K562 (cell line): ENCODE measurements at regions not wholly inside any gene's neighbourhood (a gene's known extent, or its start where the extent isn't known, plus 50 kb on each side); places are given as distances from the start of the nearest gene placed in this dataset.

Experiments
- ATAC-seq: fragments of 200-7000 bp; cut with Tn5 transposase; 3 replicates; pipeline ENCODE4 v1.9.1; 2020; ENCODE audit warnings: moderate library complexity
- BruUV-seq: library from RNA; stranded (reverse); fragments of 400-500 nt; replicated peaks from 2 replicates; lab custom pipeline; 2021; lab: Mats Ljungman, UMichigan
- CTCF ChIA-PET: fragments of 300-600 bp; formaldehyde crosslinking; extraction: SDS; loops from one replicate; lab custom pipeline; 2021; ENCODE audit warnings: low intra/inter-chr PET ratio; lab: Yijun Ruan, JAX
- POLR2A ChIA-PET: fragments of 300-600, 350-650 bp; sonication (Branson Sonifier 250); formaldehyde crosslinking; extraction: SDS; loops from one replicate; lab custom pipeline; 2021; ENCODE audit warnings: antibody characterized with exemption, inconsistent platforms; lab: Yijun Ruan, JAX
- DNase-seq, 4 experiments: peaks; one replicate each; pipeline versions ENCODE4 v3.0.0 to v3.0.0-alpha.2; 2011 to 2018; ENCODE audit warnings: low spot score in 3 of 4, mixed read lengths in 3 of 4; ENCODE audit errors: extremely low read depth in 1 of 4
- FAIRE-seq: peaks from 2 replicates; lab custom pipeline; 2011; peaks lifted over from hg19 to GRCh38; lab: Jason Lieb, UNC
- H2AFZ ChIP-seq: 2 replicates; pipeline ENCODE4 v1.6.0; 2011; ENCODE audit warnings: low read depth, low read length, control low read depth, inconsistent platforms
- H3K27ac ChIP-seq: fragments of 200-600 bp; 3 replicates; pipeline ENCODE4 v1.8.0; 2011; ENCODE audit warnings: low read depth, mild to moderate bottlenecking, control low read depth, inconsistent platforms, low read length, moderate library complexity, mixed read lengths; ENCODE audit errors: extremely low read depth
- H3K27me3 ChIP-seq, 2 experiments: fragments of 300-600 bp in 1 of 2; 2 replicates in 1 of 2; 3 replicates in 1 of 2; pipeline versions ENCODE4 v1.6.0 to v1.8.0; 2011; ENCODE audit warnings: inconsistent platforms in 2 of 2, low read length in 2 of 2, mild to moderate bottlenecking in 1 of 2, mixed read lengths in 1 of 2, moderate library complexity in 1 of 2; ENCODE audit not compliant: control insufficient read depth in 2 of 2, insufficient read depth in 2 of 2
- H3K36me3 ChIP-seq: fragments of 300-600 bp; 3 replicates; pipeline ENCODE4 v1.8.0; 2011; ENCODE audit warnings: mild to moderate bottlenecking, low read length, inconsistent platforms; ENCODE audit not compliant: control insufficient read depth, insufficient read depth
- H3K4me1 ChIP-seq, 2 experiments: fragments of 200-600 bp in 1 of 2; replicated peaks in 1 of 2; 2 replicates in 1 of 2; 3 replicates in 1 of 2; pipeline versions ENCODE4 v1.5.1 to v1.8.0; 2011; ENCODE audit warnings: inconsistent platforms in 2 of 2, low read length in 2 of 2, mild to moderate bottlenecking in 1 of 2, mixed read lengths in 1 of 2, moderate library complexity in 1 of 2; ENCODE audit not compliant: control insufficient read depth in 2 of 2, insufficient read depth in 2 of 2
- H3K4me2 ChIP-seq: 2 replicates; pipeline ENCODE4 v1.6.1; 2011; ENCODE audit warnings: low read length, control low read depth, inconsistent platforms, mixed read lengths; ENCODE audit not compliant: insufficient read depth
- H3K4me3 ChIP-seq: fragments of 200-600 bp; sonication (generic), shearing (Covaris generic); 2 replicates; pipeline ENCODE4 v1.5.1; 2016; ENCODE audit warnings: control low read depth, inconsistent platforms
- H3K79me2 ChIP-seq: fragments of 200-600 bp; 3 replicates; pipeline ENCODE4 v1.8.0; 2011; ENCODE audit warnings: low read length, inconsistent platforms; ENCODE audit not compliant: control insufficient read depth, insufficient read depth
- H3K9ac ChIP-seq, 2 experiments: 2 replicates each; pipeline versions ENCODE4 v1.6.0 to v1.6.1; 2011; ENCODE audit warnings: low read depth in 2 of 2, low read length in 2 of 2, control low read depth in 1 of 2, inconsistent platforms in 1 of 2, mild to moderate bottlenecking in 1 of 2, mixed read lengths in 1 of 2; ENCODE audit not compliant: insufficient read depth in 1 of 2
- H3K9me1 ChIP-seq: one replicate; pipeline ENCODE4 v1.6.0; 2011; ENCODE audit warnings: inconsistent platforms, mild to moderate bottlenecking, low read length, moderate library complexity; ENCODE audit not compliant: control insufficient read depth, insufficient read depth
- H3K9me3 ChIP-seq: replicated peaks from 2 replicates; pipeline ENCODE4 v1.5.1; 2011; ENCODE audit warnings: low read depth, low read length, inconsistent platforms; ENCODE audit not compliant: control insufficient read depth, insufficient read depth
- H4K20me1 ChIP-seq: replicated peaks from 2 replicates; pipeline ENCODE4 v1.6.1; 2011; ENCODE audit warnings: low read length, inconsistent platforms, mixed read lengths; ENCODE audit not compliant: control insufficient read depth, insufficient read depth
- CTBP1 ChIP-seq: fragments of 450-650 bp; IDR thresholded peaks from 2 replicates; pipeline ENCODE4 v1.6.1; 2016; ENCODE audit warnings: borderline replicate concordance
- HOXB6 ChIP-seq: fragments of 250-450 bp; sonication (Bioruptor Pico); IDR thresholded peaks from 2 replicates; pipeline ENCODE4 v1.5.1; 2022; ENCODE audit warnings: mild to moderate bottlenecking, borderline replicate concordance
- JUNB ChIP-seq: fragments of 450-650 bp; formaldehyde crosslinking; conservative IDR thresholded peaks from 2 replicates; pipeline ENCODE4 v1.4.0; 2020; ENCODE audit warnings: mild to moderate bottlenecking
- KDM4B ChIP-seq, 2 experiments: fragments of 450-650 bp in 1 of 2; sonication (generic) in 1 of 2; IDR thresholded peaks; 2 replicates each; pipeline ENCODE4 v1.6.1; 2016 to 2017; ENCODE audit warnings: borderline replicate concordance in 2 of 2, antibody characterized with exemption in 1 of 2, low read depth in 1 of 2, mild to moderate bottlenecking in 1 of 2
- RCOR1 ChIP-seq, 2 experiments: IDR thresholded peaks; 2 replicates each; pipeline ENCODE4 v1.6.1; 2012; ENCODE audit warnings: low read depth in 2 of 2, low read length in 2 of 2, borderline replicate concordance in 1 of 2, improper control_type of control experiment in 1 of 2
- SREBF1 ChIP-seq: fragments of 150-350 bp; IDR thresholded peaks from 2 replicates; pipeline ENCODE4 v1.6.1; 2014; ENCODE audit warnings: antibody characterized with exemption, low read depth, low read length, borderline replicate concordance
- TFAP4 ChIP-seq: sonication (generic); formaldehyde crosslinking; IDR thresholded peaks from 2 replicates; pipeline ENCODE4 v1.8.0; 2022; ENCODE audit warnings: missing genetic modification reagents, mild to moderate bottlenecking, moderate library complexity, borderline replicate concordance
- ZNF165 ChIP-seq: fragments of 250-450 bp; sonication (Bioruptor Pico); IDR thresholded peaks from 2 replicates; pipeline ENCODE4 v1.4.0; 2020; ENCODE audit warnings: borderline replicate concordance
- ZNF212 ChIP-seq: fragments of 450-650 bp; formaldehyde crosslinking; IDR thresholded peaks from 2 replicates; pipeline ENCODE4 v1.4.0; 2020; ENCODE audit warnings: mild to moderate bottlenecking
- ZNF277 ChIP-seq: fragments of 250-450 bp; sonication (Bioruptor Pico); IDR thresholded peaks from 2 replicates; pipeline ENCODE4 v1.8.0; 2022; ENCODE audit warnings: inconsistent platforms, mild to moderate bottlenecking, moderate library complexity, borderline replicate concordance
- WGBS: fragments of 100-300 bp; shearing (Covaris generic); methylation state at CpG from one replicate; pipeline ENCODE4 v1.1.6; 2016; ENCODE audit warnings: low coverage, mixed read lengths; ENCODE audit not compliant: insufficient coverage; ENCODE audit errors: missing lambda C conversion rate; 5-methylcytosine and 5-hydroxymethylcytosine counted together
- in situ Hi-C: fragments of 300-500 bp; cut with MboI; formaldehyde crosslinking; loops from 4 replicates; pipeline ENCODE4 v1.15.0; 2018; ENCODE audit warnings: inconsistent platforms, mixed read lengths
- intact Hi-C: fragments of 100-400 bp; cut with micrococcal nuclease; formaldehyde crosslinking; loops from 2 replicates; pipeline ENCODE4 v1.14.2; 2022

GRCh38 chr3:992871-993270 lies 100.0 kb upstream of the CNTN6 start:
- no peaks in the 10 kb centered on the region for H4K20me1 ChIP-seq
- H3K9me1 ChIP-seq = no peaks in the 10 kb centered on the region
- no peaks in the 10 kb centered on the region for H3K27me3 ChIP-seq
- H3K79me2 ChIP-seq = no peaks in the 10 kb centered on the region
- H3K9me3 ChIP-seq = peaks cover 4% of the 10 kb centered on the region; the same call in 1 of the 2 replicates
- intact Hi-C loops = no loop called here
- no peaks in the 10 kb centered on the region for H3K4me1 ChIP-seq
- no peak overlapping the region for H3K9ac ChIP-seq
- no peak overlapping the region for H3K27ac ChIP-seq
- H3K4me2 ChIP-seq = no peak overlapping the region
- H3K4me3 ChIP-seq = no peak overlapping the region
- BruUV-seq = no TSS peak
- H3K36me3 ChIP-seq = no peaks in the 10 kb centered on the region
- WGBS = 0% methylated on average over 6 of the region's 6 CpGs
- ChIA-PET CTCF (no interaction called here), POLR2A (no interaction called here)
- FAIRE-seq = no peak
- H2AFZ ChIP-seq = no peak overlapping the region
- ATAC-seq = no peak
- no peak for DNase-seq
- in situ Hi-C loops = no loop called here
- TF ChIP-seq KDM4B (IDR thresholded peaks at IDR 0.05; ENCODE audit: borderline replicate concordance in 2 of 2, low read depth in 1 of 2) (no peak), TFAP4 (CRISPR knock-in tag) (no peak), CTBP1 (no peak), SREBF1 (no peak), ZNF165 (no peak), ZNF277 (CRISPR knock-in tag) (no peak), RCOR1 (IDR thresholded peaks at IDR 0.05; ENCODE audit: borderline replicate concordance in 1 of 2, low read depth in 2 of 2, low read length in 2 of 2) (no peak), HOXB6 (no peak), ZNF212 (no peak), JUNB (CRISPR knock-in tag) (no peak)
- TF ChIP-seq, all 486 proteins: peak for 0
